HPDE6-E6E7 (cell line): ENCODE measurements at regions not wholly inside any gene's neighbourhood (a gene's known extent, or its start where the extent isn't known, plus 50 kb on each side); places are given as distances from the start of the nearest gene placed in this dataset.
A peak's percentile ranks its signal among the peaks of the same experiment; 100 is the strongest.

Experiments
- DNase-seq: peaks from one replicate; pipeline ENCODE4 v3.0.0; 2011; ENCODE audit warnings: missing footprints; ENCODE audit errors: extremely low spot score

GRCh38 chr16:85541181-85541580 lies 71.9 kb upstream of the GSE1 start:
- DNase-seq, result no peak

GRCh38 chr16:85541619-85541979 lies 71.5 kb upstream of the GSE1 start:
- no peak for DNase-seq

GRCh38 chr16:85541980-85542900 lies 70.9 kb upstream of the GSE1 start:
- no peak for DNase-seq

GRCh38 chr16:85543536-85543935 lies 69.6 kb upstream of the GSE1 start:
- no peak for DNase-seq

- DNase-seq, result no peak
Measured at GRCh38 chr16:85544016-85544415, 69.1 kb upstream of the GSE1 start.

- DNase-seq, result no peak
Measured at GRCh38 chr16:85544668-85545067, 68.5 kb upstream of the GSE1 start.

- DNase-seq, result no peak
Measured at GRCh38 chr16:85545227-85545818, 67.8 kb upstream of the GSE1 start.

GRCh38 chr16:85546585-85547447 lies 66.3 kb upstream of the GSE1 start:
- no peak for DNase-seq

- no peak for DNase-seq
Measured at GRCh38 chr16:85548375-85548774, 64.7 kb upstream of the GSE1 start.

- DNase-seq, result no peak
Measured at GRCh38 chr16:85549766-85550421, 63.2 kb upstream of the GSE1 start.

GRCh38 chr16:85550422-85550864 lies 62.7 kb upstream of the GSE1 start:
- no peak for DNase-seq

GRCh38 chr16:85550953-85551924 lies 61.9 kb upstream of the GSE1 start:
- DNase-seq, result no peak

GRCh38 chr16:85552980-85553435 lies 60.1 kb upstream of the GSE1 start:
- no peak for DNase-seq

GRCh38 chr16:85553436-85554113 lies 59.5 kb upstream of the GSE1 start:
- no peak for DNase-seq

GRCh38 chr16:85554114-85554888 lies 58.8 kb upstream of the GSE1 start:
- peak; percentile 79 for DNase-seq

GRCh38 chr16:85554889-85555718 lies 58.0 kb upstream of the GSE1 start:
- peak; percentile 69 for DNase-seq

- DNase-seq, result no peak
Measured at GRCh38 chr16:85555719-85556455, 57.2 kb upstream of the GSE1 start.
